Right atrium auricular region (tissue), 2 donors: ENCODE measurements at regions not wholly inside any gene's neighbourhood (a gene's known extent, or its start where the extent isn't known, plus 50 kb on each side); places are given as distances from the start of the nearest gene placed in this dataset.

Experiments used
- DNase-seq: peaks from one replicate; pipeline ENCODE4 v3.0.0-alpha.2; 2019; ENCODE audit warnings: low spot score
- H3K27ac ChIP-seq, 2 donors: fragments of 200-600 bp; sonication (generic); 1 replicate in 1 of 2; 2 replicates in 1 of 2; pipeline ENCODE4 v1.5.1; 2016 to 2019
- H3K27me3 ChIP-seq, 2 donors: fragments of 200-600 bp; sonication (generic); one replicate each; pipeline versions ENCODE4 v1.5.1 to v1.6.0; 2017 to 2019
- H3K36me3 ChIP-seq: fragments of 200-600 bp; sonication (generic); one replicate; pipeline ENCODE4 v1.5.1; 2016
- H3K4me1 ChIP-seq, 2 donors: fragments of 200-600 bp; sonication (generic); one replicate each; pipeline versions ENCODE4 v1.5.1 to v1.6.0; 2017 to 2019
- H3K4me3 ChIP-seq, 2 donors: fragments of 200-600 bp; sonication (generic); 1 replicate in 1 of 2; 2 replicates in 1 of 2; pipeline ENCODE4 v1.5.1; 2017 to 2019; ENCODE audit warnings: mild to moderate bottlenecking in 1 of 2, moderate library complexity in 1 of 2
- H3K9me3 ChIP-seq, 2 donors: fragments of 200-600 bp; sonication (generic); one replicate each; pipeline ENCODE4 v1.5.1; 2019
- TF ChIP-seq, protein P1 (sequence below), 2 donors: fragments of 200-600 bp; sonication (generic); IDR thresholded peaks; one replicate each; pipeline ENCODE4 v1.5.1; 2019; ENCODE audit warnings: antibody characterized with exemption in 2 of 2

DNA sequence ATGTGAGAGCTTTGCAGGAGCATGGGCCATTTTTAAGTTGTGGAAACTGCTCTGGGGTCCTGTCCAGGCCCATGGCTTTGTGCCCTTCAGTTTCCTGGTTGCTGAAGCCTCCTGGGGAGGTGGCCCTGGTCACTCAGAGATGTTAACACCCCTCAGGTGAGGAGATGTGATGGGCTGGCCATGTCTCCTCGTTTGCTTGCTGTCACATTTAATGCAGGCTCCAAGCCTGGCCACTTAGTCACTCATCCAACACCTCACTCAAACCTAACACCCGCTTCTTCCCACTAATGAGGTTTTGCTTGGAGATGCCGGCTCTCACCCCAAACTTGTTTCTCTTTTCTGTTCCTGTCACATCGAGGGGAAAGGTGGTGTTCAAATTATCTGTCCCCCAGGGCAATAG is 192.7 kb downstream of the PTPRU start:
- Histone ChIP-seq H3K36me3 (no peaks in the 10 kb centered on the region), H3K9me3 (peaks cover 0 to 10% of the 10 kb centered on the region in 2 donors), H3K27me3 (no peaks in the 10 kb centered on the region), H3K4me1 (peaks cover 0 to 16% of the 10 kb centered on the region in 2 donors), H3K4me3 (no peak overlapping the region), H3K27ac (no peak overlapping the region)
- no peak for DNase-seq
- TF ChIP-seq, protein P1, sequence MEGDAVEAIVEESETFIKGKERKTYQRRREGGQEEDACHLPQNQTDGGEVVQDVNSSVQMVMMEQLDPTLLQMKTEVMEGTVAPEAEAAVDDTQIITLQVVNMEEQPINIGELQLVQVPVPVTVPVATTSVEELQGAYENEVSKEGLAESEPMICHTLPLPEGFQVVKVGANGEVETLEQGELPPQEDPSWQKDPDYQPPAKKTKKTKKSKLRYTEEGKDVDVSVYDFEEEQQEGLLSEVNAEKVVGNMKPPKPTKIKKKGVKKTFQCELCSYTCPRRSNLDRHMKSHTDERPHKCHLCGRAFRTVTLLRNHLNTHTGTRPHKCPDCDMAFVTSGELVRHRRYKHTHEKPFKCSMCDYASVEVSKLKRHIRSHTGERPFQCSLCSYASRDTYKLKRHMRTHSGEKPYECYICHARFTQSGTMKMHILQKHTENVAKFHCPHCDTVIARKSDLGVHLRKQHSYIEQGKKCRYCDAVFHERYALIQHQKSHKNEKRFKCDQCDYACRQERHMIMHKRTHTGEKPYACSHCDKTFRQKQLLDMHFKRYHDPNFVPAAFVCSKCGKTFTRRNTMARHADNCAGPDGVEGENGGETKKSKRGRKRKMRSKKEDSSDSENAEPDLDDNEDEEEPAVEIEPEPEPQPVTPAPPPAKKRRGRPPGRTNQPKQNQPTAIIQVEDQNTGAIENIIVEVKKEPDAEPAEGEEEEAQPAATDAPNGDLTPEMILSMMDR (IDR thresholded peaks at IDR 0.05): no peak

DNA sequence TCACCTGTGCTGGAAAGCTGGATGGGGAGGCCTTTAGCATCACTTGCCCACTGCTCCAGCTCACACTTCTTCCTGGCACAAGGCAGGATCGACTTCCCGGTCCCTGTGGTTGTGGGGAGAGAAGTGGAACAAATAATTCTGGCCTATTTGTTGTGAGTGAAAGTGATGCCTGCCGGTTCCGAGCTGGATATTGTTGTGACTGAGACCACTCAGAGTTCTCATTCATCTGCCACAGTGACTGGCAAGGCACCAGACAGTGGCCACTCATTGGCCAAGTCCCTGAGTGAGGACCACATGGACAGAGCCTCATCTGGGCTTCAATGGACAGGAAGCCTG is 191.9 kb downstream of the PTPRU start:
- H3K9me3 ChIP-seq: peaks cover 0 to 10% of the 10 kb centered on the region in 2 donors
- no peak overlapping the region for H3K27ac ChIP-seq
- H3K4me3 ChIP-seq: no peak overlapping the region
- H3K4me1 ChIP-seq: peaks cover 0 to 16% of the 10 kb centered on the region in 2 donors
- no peaks in the 10 kb centered on the region for H3K36me3 ChIP-seq
- DNase-seq: no peak
- TF ChIP-seq, protein P1 (IDR thresholded peaks at IDR 0.05): no peak
- H3K27me3 ChIP-seq: no peaks in the 10 kb centered on the region

DNA sequence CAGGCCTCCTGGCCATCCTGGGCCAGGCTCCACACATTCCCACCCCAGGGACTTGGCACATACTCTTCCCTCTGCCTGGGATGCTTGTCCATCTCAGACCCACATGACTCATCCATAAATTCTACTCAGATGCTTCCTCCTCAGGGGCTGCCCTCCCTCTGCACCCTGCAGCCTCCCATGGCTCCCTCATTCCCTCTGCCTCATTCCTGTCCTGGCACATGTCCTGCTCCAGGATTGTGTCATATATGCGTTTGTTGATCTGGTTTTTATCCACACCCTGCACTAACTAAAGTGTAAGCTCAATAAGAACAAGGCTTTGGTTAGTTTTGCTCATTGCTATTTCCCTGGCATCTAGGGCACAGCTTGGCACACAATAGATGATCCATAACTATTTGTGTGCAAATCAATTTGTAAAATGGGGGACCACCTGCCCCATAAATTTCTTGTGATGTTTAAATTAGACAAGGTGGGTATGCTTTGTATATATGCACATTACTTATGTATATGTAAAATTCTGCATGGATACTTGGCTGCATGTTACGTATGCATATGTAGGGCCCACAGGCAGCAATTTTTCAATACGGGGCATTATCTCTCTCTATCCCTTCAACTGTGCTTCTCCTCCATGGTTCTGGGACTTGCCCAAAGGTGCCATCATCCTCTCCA is 191.4 kb downstream of the PTPRU start:
- TF ChIP-seq, protein P1 (IDR thresholded peaks at IDR 0.05): no peak
- Histone ChIP-seq H3K27me3 (no peaks in the 10 kb centered on the region), H3K36me3 (no peaks in the 10 kb centered on the region), H3K4me1 (peaks cover 0 to 16% of the 10 kb centered on the region in 2 donors), H3K9me3 (peaks cover 0 to 10% of the 10 kb centered on the region in 2 donors), H3K4me3 (no peak overlapping the region), H3K27ac (no peak overlapping the region)
- no peak for DNase-seq

DNA sequence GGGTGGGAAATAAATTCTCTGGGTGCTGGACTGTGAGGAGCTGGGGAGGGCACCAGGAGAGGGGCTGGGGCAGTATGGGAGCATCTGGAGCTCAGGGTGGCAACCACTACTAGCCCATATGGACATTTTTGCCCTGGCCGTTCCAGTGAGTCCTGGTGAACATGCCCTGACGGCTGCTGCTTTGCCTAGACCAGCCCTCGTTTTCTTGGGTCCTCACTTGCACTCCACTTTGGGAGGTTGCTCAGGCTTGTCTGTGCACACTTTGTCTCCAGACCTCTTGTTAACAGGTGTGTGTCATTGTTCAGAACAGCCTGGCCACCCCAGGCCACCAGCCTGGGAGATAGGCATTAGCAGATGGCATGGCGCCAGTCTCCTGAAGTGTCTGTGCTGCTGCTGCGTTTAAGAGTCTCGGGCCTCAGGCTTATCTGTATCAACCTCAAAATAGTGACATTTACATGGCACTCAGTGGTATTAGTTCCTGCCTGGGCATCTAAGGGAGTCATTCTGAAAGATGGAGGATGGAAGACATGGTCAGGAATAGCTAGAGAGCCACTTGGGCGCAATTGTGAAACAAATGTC is 190.5 kb downstream of the PTPRU start:
- Histone ChIP-seq H3K36me3 (no peaks in the 10 kb centered on the region), H3K27me3 (no peaks in the 10 kb centered on the region), H3K4me3 (no peak overlapping the region), H3K4me1 (peaks cover 0 to 16% of the 10 kb centered on the region in 2 donors), H3K9me3 (peaks cover 0 to 10% of the 10 kb centered on the region in 2 donors), H3K27ac (no peak overlapping the region)
- TF ChIP-seq, protein P1 (IDR thresholded peaks at IDR 0.05): no peak
- DNase-seq: no peak

DNA sequence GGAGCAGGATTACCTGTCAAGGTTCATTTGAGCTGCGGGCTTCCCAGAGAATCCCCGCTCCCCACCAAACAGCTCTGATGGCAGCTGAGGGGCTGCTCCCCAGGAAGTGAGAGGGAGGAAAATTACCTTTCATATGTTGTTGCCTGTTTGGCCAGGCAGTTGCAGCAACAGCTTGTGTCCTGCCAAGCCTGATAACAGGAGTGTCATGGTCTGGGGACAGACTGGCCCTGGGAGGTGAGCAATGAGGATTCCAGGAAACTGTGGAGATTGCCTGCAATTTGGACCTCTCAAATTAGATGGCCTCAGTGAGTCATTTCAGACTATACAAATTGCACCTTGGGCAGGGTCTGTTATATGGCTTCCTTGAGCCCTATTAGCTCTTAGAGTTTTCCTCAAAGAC is 189.3 kb downstream of the PTPRU start:
- TF ChIP-seq, protein P1 (IDR thresholded peaks at IDR 0.05): no peak
- DNase-seq: no peak
- H3K27ac ChIP-seq: no peak overlapping the region
- H3K4me3 ChIP-seq: no peak overlapping the region
- no peaks in the 10 kb centered on the region for H3K36me3 ChIP-seq
- H3K4me1 ChIP-seq: peaks cover 0 to 16% of the 10 kb centered on the region in 2 donors
- H3K9me3 ChIP-seq: peaks cover 0 to 8% of the 10 kb centered on the region in 2 donors
- H3K27me3 ChIP-seq: no peaks in the 10 kb centered on the region
